Smooth muscle cell (in vitro differentiated cells): ENCODE measurements at regions not wholly inside any gene's neighbourhood (a gene's known extent, or its start where the extent isn't known, plus 50 kb on each side); places are given as distances from the start of the nearest gene placed in this dataset.
A peak's percentile ranks its signal among the peaks of the same experiment; 100 is the strongest.

Source experiments
- DNase-seq: peaks from one replicate; lab custom pipeline; 2025; ENCODE audit not compliant: unreplicated experiment; lab: John Stamatoyannopoulos, UW
- H2AFZ ChIP-seq: fragments of 200-600 bp; sonication (generic); 2 replicates; pipeline ENCODE4 v1.6.0; 2016; ENCODE audit warnings: antibody characterized with exemption, low read depth, mild to moderate bottlenecking
- H3F3A ChIP-seq: fragments of 200-600 bp; sonication (generic); 2 replicates; pipeline ENCODE4 v1.6.0; 2017; ENCODE audit warnings: antibody characterized with exemption, low read depth
- H3K27ac ChIP-seq: fragments of 200-600 bp; sonication (generic); 2 replicates; pipeline ENCODE4 v1.5.1; 2016; ENCODE audit warnings: low read depth, mild to moderate bottlenecking
- H3K27me3 ChIP-seq: fragments of 200-600 bp; sonication (generic); 2 replicates; pipeline ENCODE4 v1.6.1; 2016; ENCODE audit warnings: low read depth, mild to moderate bottlenecking
- H3K36me3 ChIP-seq: fragments of 200-600 bp; sonication (generic); 2 replicates; pipeline ENCODE4 v1.5.1; 2016; ENCODE audit warnings: low read depth
- H3K4me1 ChIP-seq: fragments of 200-600 bp; sonication (generic); 2 replicates; pipeline ENCODE4 v1.5.1; 2016; ENCODE audit warnings: low read depth
- H3K4me2 ChIP-seq: fragments of 200-600 bp; sonication (generic); 2 replicates; pipeline ENCODE4 v1.6.0; 2016; ENCODE audit warnings: mild to moderate bottlenecking
- H3K4me3 ChIP-seq: fragments of 200-600 bp; sonication (generic); 2 replicates; pipeline ENCODE4 v1.5.1; 2016; ENCODE audit warnings: mild to moderate bottlenecking
- H3K79me2 ChIP-seq: fragments of 200-600 bp; sonication (generic); 2 replicates; pipeline ENCODE4 v1.6.0; 2016; ENCODE audit warnings: low read depth, mild to moderate bottlenecking
- H3K9ac ChIP-seq: fragments of 200-600 bp; sonication (generic); 2 replicates; pipeline ENCODE4 v1.6.0; 2016; ENCODE audit warnings: low read depth
- H3K9me3 ChIP-seq: fragments of 200-600 bp; sonication (generic); replicated peaks from 2 replicates; pipeline ENCODE4 v1.5.1; 2016; ENCODE audit warnings: low read depth
- H4K20me1 ChIP-seq: fragments of 200-600 bp; sonication (generic); 2 replicates; pipeline ENCODE4 v1.6.0; 2016; ENCODE audit warnings: low read depth
- CTCF ChIP-seq: fragments of 200-600 bp; sonication (generic); IDR thresholded peaks from 2 replicates; pipeline ENCODE4 v1.5.1; 2017; ENCODE audit warnings: borderline replicate concordance, mild to moderate bottlenecking, antibody characterized with exemption; ENCODE audit not compliant: insufficient read depth, poor library complexity, severe bottlenecking
- WGBS: methylation state at CpG from one replicate; pipeline ENCODE4 v1.1.7; 2016; ENCODE audit warnings: low lambda C conversion rate; 5-methylcytosine and 5-hydroxymethylcytosine counted together

- Histone ChIP-seq H3K79me2 (peaks cover 25% of the 10 kb centered on the region), H3F3A (peaks cover 6% of the 10 kb centered on the region), H3K27me3 (no peaks in the 10 kb centered on the region), H3K27ac (no peak overlapping the region), H3K36me3 (no peaks in the 10 kb centered on the region), H3K4me3 (no peak overlapping the region), H4K20me1 (no peaks in the 10 kb centered on the region), H3K4me2 (no peak overlapping the region), H3K9me3 (no peaks in the 10 kb centered on the region), H3K4me1 (no peaks in the 10 kb centered on the region), H3K9ac (no peak overlapping the region), H2AFZ (no peak overlapping the region)
- no peak for DNase-seq
- TF ChIP-seq CTCF: no peak
- 90% methylated on average over 2 of the region's 2 CpGs for WGBS
These were observed 148.8 kb upstream of the TMCC3 start for GRCh38 chr12:94799136-94799535.

GRCh38 chr12:94798113-94798512, 147.8 kb upstream of the TMCC3 start:
- no peak for DNase-seq
- Histone ChIP-seq H3K9ac (no peak overlapping the region), H3K9me3 (no peaks in the 10 kb centered on the region), H3K4me3 (no peak overlapping the region), H3K4me1 (peaks cover 1% of the 10 kb centered on the region), H3K36me3 (no peaks in the 10 kb centered on the region), H3K27ac (no peak overlapping the region), H3K27me3 (no peaks in the 10 kb centered on the region), H3F3A (peaks cover 6% of the 10 kb centered on the region), H3K4me2 (no peak overlapping the region), H2AFZ (no peak overlapping the region), H4K20me1 (no peaks in the 10 kb centered on the region), H3K79me2 (peaks cover 25% of the 10 kb centered on the region)
- WGBS: 67% methylated on average over 1 of the region's 1 CpG
- no peak for TF ChIP-seq CTCF

GRCh38 chr12:94795520-94795919, 145.2 kb upstream of the TMCC3 start:
- H3K4me2 ChIP-seq: peak overlapping the region; percentile 34
- DNase-seq: no peak

More at GRCh38 chr12:94795520-94795919, 145.2 kb upstream of the TMCC3 start:
- Histone ChIP-seq H3F3A (peaks cover 6% of the 10 kb centered on the region), H3K79me2 (peaks cover 25% of the 10 kb centered on the region), H3K4me3 (no peak overlapping the region), H3K4me1 (peaks cover 4% of the 10 kb centered on the region), H3K27ac (peak overlapping the region; percentile 64), H3K9ac (peak overlapping the region; percentile 6), H3K36me3 (no peaks in the 10 kb centered on the region), H4K20me1 (no peaks in the 10 kb centered on the region), H3K27me3 (no peaks in the 10 kb centered on the region), H3K9me3 (no peaks in the 10 kb centered on the region), H2AFZ (no peak overlapping the region)
- WGBS: 27% methylated on average over 9 of the region's 9 CpGs
- TF ChIP-seq CTCF: no peak
